ENCODE measurements at regions not wholly inside any gene's neighbourhood (a gene's known extent, or its start where the extent isn't known, plus 50 kb on each side); places are given as distances from the start of the nearest gene placed in this dataset.
"Not testable (repeated sequence)": the region's sequence is repeated elsewhere in the genome, so short reads cannot be mapped to it uniquely, and the experiment has no call there.

DNA sequence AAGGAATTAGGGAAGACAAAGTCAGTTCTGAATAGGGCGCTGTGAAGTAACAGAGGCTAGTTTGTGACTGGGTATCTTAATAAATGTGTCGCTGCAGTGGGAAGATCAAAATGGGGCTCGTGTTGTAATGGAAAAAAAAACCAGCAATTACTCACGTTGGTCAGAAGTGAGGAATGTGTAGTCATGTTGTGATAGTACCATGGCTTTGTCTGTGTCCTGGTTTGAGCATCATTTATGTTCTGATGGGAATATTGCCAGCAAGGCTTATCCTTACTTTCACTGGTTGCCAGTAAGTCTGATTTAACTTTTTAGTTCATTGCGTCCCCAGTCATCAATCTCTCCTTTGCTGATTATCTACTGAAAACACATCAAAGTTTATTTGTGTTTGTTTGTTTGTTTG, 467.6 kb downstream of the NYAP2 start:
- Histone ChIP-seq H3K36me3 (no peaks in the 10 kb centered on the region), H3K4me1 (no peaks in the 10 kb centered on the region), H3K9me3 (no peaks in the 10 kb centered on the region), H3K9ac (no peak overlapping the region), H3K4me3 (no peak overlapping the region), H3K27ac (no peak overlapping the region), H3K4me2 (no peak overlapping the region), H3K27me3 (no peaks in the 10 kb centered on the region), H4K20me1 (no peaks in the 10 kb centered on the region)
- TF ChIP-seq Cebpa-rat (IDR thresholded peaks at IDR 0.05): no peak

DNA sequence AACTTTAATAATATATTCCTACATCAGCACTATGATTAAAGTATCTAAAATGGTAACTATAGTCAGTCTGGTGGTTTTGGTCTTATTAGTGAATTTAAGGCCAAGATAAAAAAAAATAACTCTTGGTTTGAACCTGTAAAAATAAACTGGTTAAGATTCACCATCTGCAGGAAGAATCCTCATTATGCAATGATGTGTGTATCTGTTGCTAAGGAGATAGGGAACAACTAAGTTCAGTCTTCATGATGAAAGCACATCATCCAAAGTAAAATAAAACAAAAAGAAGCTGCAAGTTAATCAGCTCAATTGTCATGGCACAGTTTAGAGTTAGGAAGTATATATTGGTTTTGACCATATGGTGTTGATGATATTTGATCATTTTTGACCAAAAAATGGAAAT, 466.0 kb downstream of the NYAP2 start:
- no peak for TF ChIP-seq Cebpa-rat (IDR thresholded peaks at IDR 0.05)
- H3K4me2 ChIP-seq: no peak overlapping the region
- no peaks in the 10 kb centered on the region for H3K4me1 ChIP-seq
- H3K27ac ChIP-seq: no peak overlapping the region
- H3K36me3 ChIP-seq: no peaks in the 10 kb centered on the region
- H3K27me3 ChIP-seq: no peaks in the 10 kb centered on the region
- H3K9me3 ChIP-seq: no peaks in the 10 kb centered on the region
- H3K4me3 ChIP-seq: no peak overlapping the region
- no peaks in the 10 kb centered on the region for H4K20me1 ChIP-seq
- H3K9ac ChIP-seq: no peak overlapping the region

DNA sequence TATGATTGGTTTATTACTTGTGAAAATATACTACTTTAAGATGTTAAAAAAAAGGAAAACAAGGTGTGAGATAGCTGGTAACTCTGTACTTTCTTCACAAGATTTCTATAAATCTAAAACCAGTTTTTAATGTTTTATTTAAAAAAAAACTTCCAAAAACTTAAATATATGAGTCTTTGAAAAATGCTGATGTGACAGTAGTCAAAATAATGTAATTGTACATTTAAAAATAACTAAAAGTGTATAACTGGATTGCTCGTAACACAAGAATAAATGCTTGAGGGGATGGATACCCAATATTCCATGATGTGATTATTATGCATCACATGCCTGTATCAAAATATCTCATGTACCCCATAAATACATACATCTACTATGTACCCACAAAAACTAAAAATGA, 464.9 kb downstream of the NYAP2 start:
- no peaks in the 10 kb centered on the region for H3K36me3 ChIP-seq
- H4K20me1 ChIP-seq: no peaks in the 10 kb centered on the region
- H3K4me2 ChIP-seq: no peak overlapping the region
- H3K9ac ChIP-seq: no peak overlapping the region
- H3K9me3 ChIP-seq: no peaks in the 10 kb centered on the region
- no peak overlapping the region for H3K27ac ChIP-seq
- no peaks in the 10 kb centered on the region for H3K27me3 ChIP-seq
- no peak for TF ChIP-seq Cebpa-rat (IDR thresholded peaks at IDR 0.05)
- no peaks in the 10 kb centered on the region for H3K4me1 ChIP-seq
- H3K4me3 ChIP-seq: no peak overlapping the region

DNA sequence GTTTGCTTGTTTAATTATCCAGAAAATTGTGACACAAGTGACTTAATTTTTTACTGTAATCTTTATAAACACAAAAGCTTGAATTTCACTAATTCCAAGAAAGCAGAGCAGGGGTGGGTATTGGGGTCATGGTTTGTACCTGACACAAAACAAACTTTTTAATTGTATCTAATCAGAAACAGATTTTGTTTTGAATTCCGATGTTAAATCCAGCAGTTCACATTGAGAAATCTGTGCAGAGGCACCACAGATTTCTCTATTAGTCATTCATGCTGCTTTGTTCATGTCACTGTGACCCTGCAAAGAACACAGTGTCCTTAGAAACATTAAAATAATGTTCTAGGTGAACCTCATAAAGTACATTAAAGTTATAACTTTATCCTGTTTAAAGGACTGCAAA, 443.4 kb downstream of the NYAP2 start:
- Histone ChIP-seq H3K27me3 (no peaks in the 10 kb centered on the region), H3K36me3 (no peaks in the 10 kb centered on the region), H3K9ac (no peak overlapping the region), H3K9me3 (no peaks in the 10 kb centered on the region), H3K4me3 (no peak overlapping the region), H3K4me2 (no peak overlapping the region), H3K4me1 (no peaks in the 10 kb centered on the region), H4K20me1 (no peaks in the 10 kb centered on the region), H3K27ac (no peak overlapping the region)
- TF ChIP-seq Cebpa-rat (IDR thresholded peaks at IDR 0.05): no peak

DNA sequence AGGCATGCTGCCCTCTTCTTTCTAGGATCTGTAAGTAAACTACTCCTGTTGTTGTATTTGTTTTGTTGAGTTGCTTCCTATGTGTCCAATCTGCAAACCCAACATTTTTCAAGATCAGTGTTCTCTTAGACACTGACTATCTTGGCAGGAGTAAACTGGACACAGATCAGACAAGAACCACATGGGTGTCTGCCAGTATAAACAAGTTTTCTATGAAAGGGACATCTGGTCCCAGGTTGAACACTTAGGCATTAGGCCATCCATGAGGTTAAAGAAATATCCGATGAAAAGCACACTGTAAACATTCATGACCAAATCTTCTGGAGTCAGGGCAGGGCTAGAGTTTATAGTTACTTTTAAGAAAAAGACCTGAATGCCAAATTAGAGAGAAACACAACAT, 441.8 kb downstream of the NYAP2 start:
- no peaks in the 10 kb centered on the region for H4K20me1 ChIP-seq
- H3K27ac ChIP-seq: no peak overlapping the region
- TF ChIP-seq Cebpa-rat (IDR thresholded peaks at IDR 0.05): no peak
- no peaks in the 10 kb centered on the region for H3K9me3 ChIP-seq
- H3K27me3 ChIP-seq: no peaks in the 10 kb centered on the region
- H3K36me3 ChIP-seq: no peaks in the 10 kb centered on the region
- H3K4me3 ChIP-seq: no peak overlapping the region
- H3K4me1 ChIP-seq: no peaks in the 10 kb centered on the region
- H3K9ac ChIP-seq: no peak overlapping the region
- no peak overlapping the region for H3K4me2 ChIP-seq

DNA sequence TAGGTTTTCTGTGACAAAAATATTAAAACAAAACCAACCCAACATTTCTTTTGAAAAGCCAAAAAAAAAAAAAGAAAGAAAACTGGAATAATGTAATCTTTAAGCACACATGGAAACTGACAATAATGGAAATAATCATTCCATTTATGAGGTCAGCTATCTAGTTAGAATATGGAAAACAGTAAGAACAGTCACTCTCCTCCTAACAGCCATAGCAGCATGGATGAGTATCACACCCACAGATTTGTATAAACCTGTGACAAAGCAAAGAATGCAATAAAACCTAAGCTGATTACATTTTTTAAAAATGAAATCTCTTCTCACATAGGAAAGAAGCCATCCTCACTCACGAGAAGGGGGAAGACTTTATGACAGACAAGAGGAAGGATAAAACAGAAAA, 437.8 kb downstream of the NYAP2 start:
- Histone ChIP-seq H3K4me2 (no peak overlapping the region), H3K27ac (no peak overlapping the region), H3K4me1 (no peaks in the 10 kb centered on the region), H3K4me3 (no peak overlapping the region), H3K9ac (no peak overlapping the region), H3K27me3 (no peaks in the 10 kb centered on the region), H3K9me3 (no peaks in the 10 kb centered on the region), H4K20me1 (no peaks in the 10 kb centered on the region), H3K36me3 (no peaks in the 10 kb centered on the region)
- no peak for TF ChIP-seq Cebpa-rat (IDR thresholded peaks at IDR 0.05)

DNA sequence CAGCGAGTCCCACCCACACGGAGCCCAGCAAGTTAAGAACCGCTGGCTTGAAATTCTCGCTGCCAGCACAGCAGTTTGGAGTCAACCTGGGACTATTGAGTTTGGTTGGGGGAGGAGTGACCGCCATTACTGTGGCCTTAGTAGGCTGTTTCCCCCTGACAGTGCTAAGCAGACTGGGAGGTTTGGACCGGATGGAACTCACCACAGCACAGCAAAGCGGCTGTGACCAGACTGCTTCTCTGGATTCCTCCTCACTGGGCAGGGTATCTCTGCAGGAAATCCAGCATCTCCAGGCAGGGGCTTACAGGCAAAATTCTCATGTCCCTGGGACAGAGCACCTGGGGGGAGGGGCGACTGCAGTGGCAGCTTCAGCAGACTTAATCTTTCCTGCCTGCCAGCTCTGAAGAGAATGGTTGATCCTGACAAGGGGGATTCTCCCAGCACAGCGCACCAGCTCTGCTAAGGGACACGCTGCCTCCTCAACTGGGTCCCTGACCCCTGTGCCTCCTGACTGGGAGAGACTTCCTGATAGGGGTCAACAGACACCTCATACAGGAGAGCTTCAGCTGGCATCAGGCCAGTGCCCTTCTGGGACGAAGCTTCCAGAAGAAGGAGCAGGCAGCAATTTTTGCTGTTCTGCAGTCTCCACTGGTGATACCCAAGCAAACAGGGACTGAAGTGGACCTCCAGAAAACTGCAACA, 425.4 kb downstream of the NYAP2 start:
- Histone ChIP-seq H3K9me3 (no peaks in the 10 kb centered on the region), H3K4me1 (no peaks in the 10 kb centered on the region), H4K20me1 (no peaks in the 10 kb centered on the region), H3K4me2 (no peak overlapping the region), H3K9ac (no peak overlapping the region), H3K27ac (no peak overlapping the region), H3K36me3 (no peaks in the 10 kb centered on the region), H3K4me3 (no peak overlapping the region), H3K27me3 (no peaks in the 10 kb centered on the region)
- no peak for TF ChIP-seq Cebpa-rat (IDR thresholded peaks at IDR 0.05)

DNA sequence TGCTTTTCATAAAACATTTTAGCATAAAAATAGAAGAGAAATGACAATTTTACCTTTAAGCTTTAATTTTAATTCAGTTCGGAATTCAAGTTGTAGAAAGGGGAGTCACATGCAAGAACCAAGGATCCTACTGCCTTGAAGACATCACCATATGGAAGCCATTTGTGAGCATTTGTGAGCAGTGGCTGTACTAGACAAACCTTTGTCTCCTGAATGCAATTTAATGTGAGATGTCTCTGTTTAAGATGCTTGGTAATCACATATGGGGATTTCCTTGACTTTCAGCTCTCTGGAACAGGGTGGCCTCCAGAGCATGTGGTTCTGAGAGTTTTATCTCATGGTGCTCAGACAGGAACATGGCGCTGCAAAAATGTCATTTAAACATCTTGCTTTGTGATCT, 421.8 kb downstream of the NYAP2 start:
- Histone ChIP-seq H3K36me3 (no peaks in the 10 kb centered on the region), H4K20me1 (no peaks in the 10 kb centered on the region), H3K27me3 (no peaks in the 10 kb centered on the region), H3K4me1 (no peaks in the 10 kb centered on the region), H3K9me3 (no peaks in the 10 kb centered on the region), H3K27ac (no peak overlapping the region), H3K4me2 (no peak overlapping the region), H3K4me3 (no peak overlapping the region), H3K9ac (no peak overlapping the region)
- no peak for TF ChIP-seq Cebpa-rat (IDR thresholded peaks at IDR 0.05)

DNA sequence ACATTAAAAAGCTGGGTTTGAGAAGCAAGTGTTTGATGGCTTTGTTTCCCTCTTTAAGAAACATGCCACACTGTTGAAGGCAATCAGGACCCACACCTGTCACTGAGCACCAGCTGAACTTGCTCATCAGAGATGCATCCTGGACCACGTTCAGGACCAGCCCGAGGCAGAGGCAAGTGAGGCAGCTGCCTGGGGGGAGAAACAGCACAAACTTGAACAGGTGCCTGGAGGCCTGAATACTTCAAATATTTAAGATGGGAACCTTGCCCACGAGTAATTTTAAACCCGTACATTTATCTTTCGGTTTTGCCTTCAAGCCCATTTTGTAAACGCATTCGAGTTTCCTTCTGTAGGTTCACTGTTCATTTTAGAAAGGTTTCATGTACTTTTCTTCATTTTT, 421.3 kb downstream of the NYAP2 start:
- Histone ChIP-seq H3K9me3 (no peaks in the 10 kb centered on the region), H3K9ac (no peak overlapping the region), H3K4me2 (no peak overlapping the region), H3K27me3 (no peaks in the 10 kb centered on the region), H3K36me3 (no peaks in the 10 kb centered on the region), H3K4me1 (no peaks in the 10 kb centered on the region), H4K20me1 (no peaks in the 10 kb centered on the region), H3K4me3 (no peak overlapping the region), H3K27ac (no peak overlapping the region)
- TF ChIP-seq Cebpa-rat (IDR thresholded peaks at IDR 0.05): no peak

DNA sequence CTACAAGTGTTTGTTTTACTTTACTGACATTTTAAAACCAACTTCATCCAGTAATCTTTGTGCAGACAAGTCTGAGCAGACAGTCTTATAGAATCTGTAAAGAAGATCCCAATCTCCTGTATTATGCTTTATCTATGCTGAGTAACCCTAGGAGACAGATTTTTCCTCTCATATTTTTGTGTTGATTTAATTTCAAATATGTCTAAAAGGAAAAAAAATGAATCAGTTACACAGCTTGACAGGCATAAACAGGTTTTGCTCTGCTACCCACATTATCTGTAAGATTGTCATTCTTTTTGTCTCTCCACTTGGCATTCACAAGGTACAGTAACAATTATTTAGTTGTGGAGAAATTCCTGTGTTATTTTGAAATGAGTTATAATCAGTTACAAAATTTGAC, 415.0 kb downstream of the NYAP2 start:
- H3K4me3 ChIP-seq: no peak overlapping the region
- H3K27me3 ChIP-seq: no peaks in the 10 kb centered on the region
- no peak for TF ChIP-seq Cebpa-rat (IDR thresholded peaks at IDR 0.05)
- no peak overlapping the region for H3K4me2 ChIP-seq
- H3K4me1 ChIP-seq: no peaks in the 10 kb centered on the region
- H3K9me3 ChIP-seq: no peaks in the 10 kb centered on the region
- H3K9ac ChIP-seq: no peak overlapping the region
- H3K36me3 ChIP-seq: no peaks in the 10 kb centered on the region
- H4K20me1 ChIP-seq: no peaks in the 10 kb centered on the region
- no peak overlapping the region for H3K27ac ChIP-seq

DNA sequence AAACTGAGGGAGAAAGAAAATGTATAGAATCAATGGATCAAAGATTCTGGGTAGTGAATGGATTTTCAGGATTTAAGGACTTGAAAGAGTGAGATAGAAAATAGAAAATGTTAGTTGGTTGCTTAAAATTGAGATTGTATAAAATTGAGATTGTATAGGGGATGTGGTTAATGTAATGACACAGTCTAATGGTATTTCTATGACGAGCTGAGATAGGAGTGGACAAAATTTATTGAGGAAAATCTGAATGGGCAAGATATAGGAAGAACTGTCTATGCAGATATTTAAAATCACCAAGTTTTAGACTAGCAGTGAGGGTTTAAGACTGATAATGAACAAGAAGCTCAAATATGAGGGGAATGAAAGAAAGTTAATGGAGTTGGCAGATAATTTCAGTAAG, 406.6 kb downstream of the NYAP2 start:
- no peak overlapping the region for H3K27ac ChIP-seq
- no peak for TF ChIP-seq Cebpa-rat (IDR thresholded peaks at IDR 0.05)
- no peak overlapping the region for H3K4me2 ChIP-seq
- H3K27me3 ChIP-seq: no peaks in the 10 kb centered on the region
- H3K4me1 ChIP-seq: no peaks in the 10 kb centered on the region
- no peaks in the 10 kb centered on the region for H3K9me3 ChIP-seq
- no peak overlapping the region for H3K4me3 ChIP-seq
- no peaks in the 10 kb centered on the region for H4K20me1 ChIP-seq
- H3K9ac ChIP-seq: no peak overlapping the region
- no peaks in the 10 kb centered on the region for H3K36me3 ChIP-seq

DNA sequence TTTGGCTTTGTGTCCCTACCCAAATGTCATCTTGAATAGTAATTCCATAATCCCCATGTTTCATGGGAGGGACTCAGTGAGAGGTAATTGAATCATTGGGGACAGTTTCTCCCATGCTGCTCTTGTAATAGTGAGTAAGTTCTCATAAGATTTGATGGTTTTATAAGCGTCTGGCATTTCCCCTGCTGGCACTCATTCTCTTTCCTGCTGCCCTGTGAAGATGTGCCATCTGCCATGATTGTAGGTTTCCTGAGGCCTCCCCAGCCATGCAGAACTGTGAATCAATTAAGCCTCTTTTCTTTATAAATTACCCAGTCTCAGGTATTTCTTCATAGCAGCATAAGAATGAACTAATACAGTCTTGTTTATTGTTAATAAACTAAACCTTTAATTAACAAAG, 402.6 kb downstream of the NYAP2 start:
- H3K9ac ChIP-seq, H3K4me1 ChIP-seq, H3K27ac ChIP-seq, H3K4me3 ChIP-seq, H3K9me3 ChIP-seq, H3K36me3 ChIP-seq, H3K27me3 ChIP-seq, H3K4me2 ChIP-seq, H4K20me1 ChIP-seq: not testable (repeated sequence)
